ENCODE measurements at regions not wholly inside any gene's neighbourhood (a gene's known extent, or its start where the extent isn't known, plus 50 kb on each side); places are given as distances from the start of the nearest gene placed in this dataset.

DNA sequence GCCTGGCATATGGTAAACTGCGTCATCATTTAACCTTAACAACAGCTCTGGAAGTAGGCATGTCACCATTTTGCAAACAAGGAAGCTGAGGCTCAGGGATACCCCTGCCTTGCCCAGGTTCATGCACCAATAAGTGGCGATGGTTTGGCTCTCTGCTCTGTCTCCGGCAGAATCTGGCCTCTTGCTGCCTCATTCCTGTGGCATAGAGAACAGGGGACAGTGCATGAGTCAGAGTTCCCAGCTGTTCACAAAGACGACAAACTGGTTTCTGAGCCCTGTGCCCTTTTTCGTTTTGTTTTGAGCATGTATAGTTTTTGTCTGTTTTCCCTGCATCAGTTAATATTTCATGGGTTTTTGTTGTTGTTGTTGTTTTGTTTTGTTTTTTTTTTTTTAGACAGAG is 236.8 kb downstream of the OPA1 start:
- TF ChIP-seq, protein P1, sequence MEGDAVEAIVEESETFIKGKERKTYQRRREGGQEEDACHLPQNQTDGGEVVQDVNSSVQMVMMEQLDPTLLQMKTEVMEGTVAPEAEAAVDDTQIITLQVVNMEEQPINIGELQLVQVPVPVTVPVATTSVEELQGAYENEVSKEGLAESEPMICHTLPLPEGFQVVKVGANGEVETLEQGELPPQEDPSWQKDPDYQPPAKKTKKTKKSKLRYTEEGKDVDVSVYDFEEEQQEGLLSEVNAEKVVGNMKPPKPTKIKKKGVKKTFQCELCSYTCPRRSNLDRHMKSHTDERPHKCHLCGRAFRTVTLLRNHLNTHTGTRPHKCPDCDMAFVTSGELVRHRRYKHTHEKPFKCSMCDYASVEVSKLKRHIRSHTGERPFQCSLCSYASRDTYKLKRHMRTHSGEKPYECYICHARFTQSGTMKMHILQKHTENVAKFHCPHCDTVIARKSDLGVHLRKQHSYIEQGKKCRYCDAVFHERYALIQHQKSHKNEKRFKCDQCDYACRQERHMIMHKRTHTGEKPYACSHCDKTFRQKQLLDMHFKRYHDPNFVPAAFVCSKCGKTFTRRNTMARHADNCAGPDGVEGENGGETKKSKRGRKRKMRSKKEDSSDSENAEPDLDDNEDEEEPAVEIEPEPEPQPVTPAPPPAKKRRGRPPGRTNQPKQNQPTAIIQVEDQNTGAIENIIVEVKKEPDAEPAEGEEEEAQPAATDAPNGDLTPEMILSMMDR (IDR thresholded peaks at IDR 0.05; ENCODE audit: poor library complexity, severe bottlenecking): no peak
- Histone ChIP-seq H3K27me3 (ENCODE audit: insufficient read depth, poor library complexity, severe bottlenecking) (no peaks in the 10 kb centered on the region), H3K36me3 (ENCODE audit: low read depth) (no peaks in the 10 kb centered on the region), H3K4me1 (ENCODE audit: insufficient read depth, poor library complexity, severe bottlenecking) (peaks cover 45% of the 10 kb centered on the region), H3K27ac (ENCODE audit: poor library complexity, severe bottlenecking) (peak overlapping the region; percentile 98), H3K9me3 (ENCODE audit: severe bottlenecking) (no peaks in the 10 kb centered on the region), H3K4me3 (ENCODE audit: severe bottlenecking) (no peak overlapping the region)
- DNase-seq (ENCODE audit: low spot score) (peak; percentile 80), ATAC-seq (ENCODE audit: low read depth) (peak; percentile 21)

- peak; percentile 80 for ATAC-seq (ENCODE audit: low read depth)
- peak; percentile 99 for DNase-seq (ENCODE audit: low spot score)
Observed at GRCh38 chr3:193830791-193831191, 237.8 kb downstream of the OPA1 start.

GRCh38 chr3:193831495-193832455 is 238.8 kb downstream of the OPA1 start:
- ATAC-seq (ENCODE audit: low read depth): peak; percentile 75
- DNase-seq (ENCODE audit: low spot score): peak; percentile 99

More at GRCh38 chr3:193830791-193831191, 237.8 kb downstream of the OPA1 start:
- H3K27ac ChIP-seq (ENCODE audit: poor library complexity, severe bottlenecking): peak overlapping the region; percentile 98
- H3K27me3 ChIP-seq (ENCODE audit: insufficient read depth, poor library complexity, severe bottlenecking): no peaks in the 10 kb centered on the region
- no peak overlapping the region for H3K4me3 ChIP-seq (ENCODE audit: severe bottlenecking)
- H3K36me3 ChIP-seq (ENCODE audit: low read depth): no peaks in the 10 kb centered on the region
- H3K9me3 ChIP-seq (ENCODE audit: severe bottlenecking): no peaks in the 10 kb centered on the region
- peaks cover 48% of the 10 kb centered on the region for H3K4me1 ChIP-seq (ENCODE audit: insufficient read depth, poor library complexity, severe bottlenecking)
- TF ChIP-seq, protein P1 (IDR thresholded peaks at IDR 0.05; ENCODE audit: poor library complexity, severe bottlenecking): no peak

GRCh38 chr3:193832833-193833413 is 239.9 kb downstream of the OPA1 start:
- no peak for ATAC-seq (ENCODE audit: low read depth)
- H3K4me1 ChIP-seq (ENCODE audit: insufficient read depth, poor library complexity, severe bottlenecking): peaks cover 51% of the 10 kb centered on the region
- H3K27me3 ChIP-seq (ENCODE audit: insufficient read depth, poor library complexity, severe bottlenecking): no peaks in the 10 kb centered on the region
- TF ChIP-seq, protein P1 (IDR thresholded peaks at IDR 0.05; ENCODE audit: poor library complexity, severe bottlenecking): no peak
- H3K36me3 ChIP-seq (ENCODE audit: low read depth): no peaks in the 10 kb centered on the region
- no peak for DNase-seq (ENCODE audit: low spot score)
- no peak overlapping the region for H3K4me3 ChIP-seq (ENCODE audit: severe bottlenecking)
- H3K9me3 ChIP-seq (ENCODE audit: severe bottlenecking): no peaks in the 10 kb centered on the region
- H3K27ac ChIP-seq (ENCODE audit: poor library complexity, severe bottlenecking): peak overlapping the region; percentile 98

More at GRCh38 chr3:193831495-193832455, 238.8 kb downstream of the OPA1 start:
- Histone ChIP-seq H3K27ac (ENCODE audit: poor library complexity, severe bottlenecking) (peak overlapping the region; percentile 98), H3K27me3 (ENCODE audit: insufficient read depth, poor library complexity, severe bottlenecking) (no peaks in the 10 kb centered on the region), H3K9me3 (ENCODE audit: severe bottlenecking) (no peaks in the 10 kb centered on the region), H3K4me3 (ENCODE audit: severe bottlenecking) (no peak overlapping the region), H3K4me1 (ENCODE audit: insufficient read depth, poor library complexity, severe bottlenecking) (peaks cover 44% of the 10 kb centered on the region), H3K36me3 (ENCODE audit: low read depth) (no peaks in the 10 kb centered on the region)
- TF ChIP-seq, protein P1 (IDR thresholded peaks at IDR 0.05; ENCODE audit: poor library complexity, severe bottlenecking): no peak

Measured in RWPE2 (cell line).